CD4-positive, alpha-beta T cell treated with Interleukin-15 for 1 hour (primary cell): ENCODE measurements at regions not wholly inside any gene's neighbourhood (a gene's known extent, or its start where the extent isn't known, plus 50 kb on each side); places are given as distances from the start of the nearest gene placed in this dataset.

Experiments
- DNase-seq: peaks from one replicate; pipeline ENCODE4 v3.0.0-alpha.2; 2020

DNA sequence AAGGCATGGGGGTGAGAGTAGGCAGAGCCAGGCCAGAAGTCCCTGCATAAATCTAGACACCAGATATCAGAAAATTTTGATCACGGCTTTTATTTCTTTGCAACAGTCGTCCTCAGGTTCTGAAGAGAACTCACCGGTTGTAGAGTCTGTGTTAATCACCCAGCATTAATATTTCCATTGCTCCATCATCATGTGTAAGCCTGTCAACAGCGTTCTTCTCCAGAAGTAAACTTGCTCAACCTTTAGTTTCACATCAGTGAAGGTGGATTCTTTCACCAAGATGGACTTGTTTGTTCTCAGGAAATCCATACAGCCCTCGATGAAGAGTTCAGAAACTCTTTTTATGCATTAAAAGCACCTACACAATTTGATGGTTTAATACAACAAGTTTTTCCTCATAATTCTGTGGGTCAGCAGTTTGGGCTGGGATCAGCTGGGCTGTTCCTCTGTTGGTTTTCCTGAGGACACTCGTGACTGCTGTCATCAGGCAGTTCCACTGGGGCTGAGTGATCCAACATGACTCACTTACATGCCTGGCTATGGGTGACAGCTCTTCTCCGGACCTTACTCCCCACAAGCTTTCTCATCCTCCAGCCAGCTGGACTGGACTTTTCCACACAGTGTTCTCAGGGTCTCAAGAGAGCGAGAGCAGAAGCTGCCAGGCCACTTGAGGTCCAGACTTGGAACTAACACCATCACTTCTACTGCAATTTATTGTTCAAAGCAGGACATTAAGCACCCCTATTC, 303.4 kb downstream of the ZNF621 start:
- DNase-seq, result no peak

DNA sequence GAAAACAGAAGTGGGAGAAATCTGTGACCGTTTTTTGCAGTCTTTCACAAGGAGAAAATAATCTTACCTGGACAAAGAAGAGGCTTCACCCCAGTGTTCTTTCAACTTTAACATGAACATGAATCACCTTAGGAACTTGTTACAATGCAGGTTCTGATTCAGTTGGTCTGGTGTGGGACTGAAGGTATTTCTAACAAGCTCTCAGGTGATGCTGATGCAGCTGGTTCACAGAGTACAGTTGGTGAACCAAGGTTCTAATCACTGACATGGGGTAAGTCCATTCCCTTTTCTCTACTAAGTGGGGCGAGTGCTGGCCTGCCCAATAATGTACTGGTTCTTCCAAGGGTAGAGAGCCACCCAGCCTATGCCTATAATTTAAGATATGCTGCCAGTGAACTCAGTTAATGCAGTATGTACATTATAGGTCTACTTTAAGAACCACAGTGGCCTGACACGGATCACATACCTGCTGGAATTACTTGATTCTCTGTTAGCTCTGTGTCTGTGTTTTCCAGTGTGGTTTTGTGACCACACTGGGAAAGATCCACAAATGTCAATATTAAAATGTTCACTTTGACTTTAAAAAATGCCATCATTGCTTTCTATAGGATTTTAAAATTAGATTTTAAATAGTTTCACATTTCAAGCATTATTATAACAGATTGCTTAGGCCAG, 304.1 kb downstream of the ZNF621 start:
- no peak for DNase-seq

DNA sequence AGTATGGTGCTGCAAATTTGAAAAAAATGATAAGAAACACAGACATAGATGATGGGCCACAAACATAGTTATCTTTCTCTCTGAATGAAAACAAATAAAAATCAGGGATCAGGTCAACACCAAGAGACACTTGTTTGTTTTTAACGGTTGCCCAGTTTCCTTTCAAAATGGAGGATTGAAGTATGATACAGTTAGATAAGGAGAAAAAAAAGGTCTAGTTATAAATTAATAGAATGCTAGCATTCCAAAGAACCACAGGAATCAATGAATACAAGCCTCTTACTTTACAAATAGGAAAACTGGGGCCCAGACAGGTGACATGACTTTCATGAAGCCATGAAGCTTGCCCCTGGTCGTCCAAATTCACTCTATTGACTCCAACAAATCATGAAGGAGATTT, 305.1 kb downstream of the ZNF621 start:
- DNase-seq, result no peak

DNA sequence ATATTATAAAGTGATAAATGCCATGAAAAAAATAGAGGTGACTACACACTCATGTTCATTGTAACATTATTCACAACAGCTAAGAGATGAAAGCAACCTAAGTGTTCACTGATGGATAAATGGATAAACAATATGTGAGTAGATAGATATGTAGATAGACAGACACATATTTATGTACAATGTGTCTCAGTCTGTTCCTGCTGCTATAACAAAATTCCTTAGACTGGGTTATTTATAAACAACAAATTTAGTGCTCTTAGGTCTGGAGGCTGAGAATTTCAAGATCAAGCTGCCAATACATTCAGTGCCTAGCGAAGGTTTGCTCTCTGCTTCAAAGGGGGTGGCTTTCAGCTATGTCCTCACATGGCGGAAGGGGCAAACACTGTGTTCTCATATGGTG, 312.5 kb downstream of the ZNF621 start:
- no peak for DNase-seq

- no peak for DNase-seq
These were observed 316.4 kb downstream of the ZNF621 start for GRCh38 chr3:40841131-40841530.

DNA sequence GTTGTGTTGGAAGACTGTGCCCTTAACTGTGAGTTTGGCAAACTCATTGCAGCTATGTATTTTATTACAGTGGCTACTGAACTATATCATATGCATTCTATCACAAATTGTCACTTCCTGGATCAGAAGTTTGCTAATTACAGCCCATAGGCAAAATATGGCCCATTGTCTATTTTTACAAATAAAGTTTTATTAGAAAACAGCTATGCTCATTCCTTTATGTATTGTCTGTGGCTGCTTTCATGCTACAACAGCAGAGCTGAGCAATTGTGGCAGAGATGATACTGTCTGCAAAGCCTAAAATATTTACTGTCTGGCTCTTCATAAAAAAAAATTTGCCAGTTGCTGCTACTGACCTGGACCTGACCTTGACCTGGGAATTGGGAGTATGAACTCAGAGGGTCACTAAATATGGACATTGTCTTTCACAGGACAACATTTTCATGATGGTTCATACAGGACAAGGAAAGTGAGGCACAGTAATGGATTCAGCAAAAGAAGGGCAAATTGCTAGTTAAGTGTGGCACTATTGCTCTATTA, 316.9 kb downstream of the ZNF621 start:
- DNase-seq, result no peak

GRCh38 chr3:40842714-40843113, 318.0 kb downstream of the ZNF621 start:
- no peak for DNase-seq

DNA sequence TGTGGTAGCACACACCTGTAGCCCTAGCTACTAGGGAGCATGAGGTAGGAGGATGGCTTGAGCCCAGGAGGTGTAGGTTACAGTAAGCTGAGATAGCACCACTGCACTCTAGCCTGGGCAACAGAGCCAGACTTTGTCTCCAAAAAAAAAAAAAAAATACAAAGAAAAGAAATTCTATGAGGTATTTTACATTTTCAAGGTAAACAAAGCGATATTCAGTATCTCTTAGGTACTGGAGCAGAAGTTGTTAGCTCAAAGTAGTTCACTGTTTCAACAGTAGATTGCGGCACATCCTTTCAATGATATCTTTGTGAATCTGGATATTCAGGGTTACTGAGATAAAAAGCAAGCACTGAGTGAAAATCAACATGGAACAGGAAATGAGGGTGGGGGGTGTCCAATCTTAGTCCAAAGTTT, 318.5 kb downstream of the ZNF621 start:
- DNase-seq, result no peak

DNA sequence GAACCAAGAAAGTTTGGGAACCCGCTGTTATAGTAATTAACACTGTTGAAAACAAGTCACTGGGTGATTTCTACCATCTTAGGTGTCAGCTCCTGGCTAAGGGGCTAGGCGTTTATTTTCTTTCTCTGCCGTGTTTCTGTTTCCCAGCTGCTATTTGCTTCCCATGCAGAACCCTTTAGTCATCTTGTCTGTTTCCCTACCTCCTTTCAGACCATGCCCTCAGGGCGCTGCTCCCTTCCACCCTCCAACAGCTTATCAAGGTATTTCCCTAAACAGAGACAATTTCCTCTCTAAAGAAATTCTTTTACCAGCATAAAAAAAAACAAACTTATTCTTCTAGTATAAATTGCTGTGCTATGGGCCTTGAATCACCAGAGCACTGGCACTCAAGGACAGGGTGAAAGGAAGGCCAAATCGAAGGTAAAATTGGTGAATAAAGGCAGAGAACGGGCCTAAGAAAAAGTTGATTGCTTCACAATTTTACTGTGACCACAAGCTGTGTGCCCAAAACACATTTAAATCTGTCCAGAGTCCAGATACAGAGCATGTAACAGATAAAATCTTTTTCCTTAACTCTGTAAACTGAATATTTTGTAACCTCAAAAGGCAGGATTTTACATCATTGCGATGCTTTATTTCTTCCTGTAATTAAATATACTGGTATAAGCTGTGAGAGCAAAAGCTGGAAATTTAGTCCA, 319.2 kb downstream of the ZNF621 start:
- no peak for DNase-seq

GRCh38 chr3:40844896-40845295, 320.1 kb downstream of the ZNF621 start:
- no peak for DNase-seq

DNA sequence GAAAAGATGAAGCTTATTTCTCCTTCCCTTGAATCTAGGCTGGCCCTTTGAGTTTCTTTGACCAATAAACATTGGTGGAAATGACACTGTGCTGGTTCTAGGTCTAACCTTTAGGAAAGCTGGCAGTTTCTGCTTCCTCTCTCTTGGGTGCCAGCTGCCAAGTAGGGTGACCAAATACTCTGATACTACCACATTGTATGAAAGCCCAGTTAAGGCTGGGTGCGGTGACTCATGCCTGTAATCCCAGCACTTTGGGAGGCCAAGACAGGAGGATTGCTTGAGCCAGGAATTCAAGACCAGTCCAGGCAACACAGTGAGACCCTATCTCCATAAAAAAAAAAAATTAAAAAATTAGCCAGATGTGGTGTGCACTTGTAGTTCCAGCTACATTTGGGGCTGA, 320.7 kb downstream of the ZNF621 start:
- DNase-seq, result no peak

GRCh38 chr3:40845916-40846315, 321.2 kb downstream of the ZNF621 start:
- DNase-seq, result no peak

DNA sequence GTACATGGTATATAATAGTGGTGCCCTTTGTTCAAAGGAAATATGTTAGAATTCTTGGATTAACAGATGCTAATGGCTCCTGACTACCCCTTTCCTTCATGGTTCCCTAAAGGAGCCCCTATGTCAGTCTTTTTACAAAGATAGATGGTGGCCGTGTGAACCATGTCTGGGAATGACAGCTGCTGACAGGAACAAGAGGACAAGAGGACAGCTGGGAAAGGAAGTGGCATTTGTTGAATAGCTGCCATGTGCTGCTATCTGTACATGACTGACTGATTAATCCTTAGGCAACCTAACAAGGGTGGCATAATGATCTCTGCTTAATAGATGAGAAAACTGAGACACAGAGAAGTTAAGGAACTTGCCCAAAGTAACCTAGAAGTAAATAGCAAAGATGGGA, 321.7 kb downstream of the ZNF621 start:
- DNase-seq, result no peak

DNA sequence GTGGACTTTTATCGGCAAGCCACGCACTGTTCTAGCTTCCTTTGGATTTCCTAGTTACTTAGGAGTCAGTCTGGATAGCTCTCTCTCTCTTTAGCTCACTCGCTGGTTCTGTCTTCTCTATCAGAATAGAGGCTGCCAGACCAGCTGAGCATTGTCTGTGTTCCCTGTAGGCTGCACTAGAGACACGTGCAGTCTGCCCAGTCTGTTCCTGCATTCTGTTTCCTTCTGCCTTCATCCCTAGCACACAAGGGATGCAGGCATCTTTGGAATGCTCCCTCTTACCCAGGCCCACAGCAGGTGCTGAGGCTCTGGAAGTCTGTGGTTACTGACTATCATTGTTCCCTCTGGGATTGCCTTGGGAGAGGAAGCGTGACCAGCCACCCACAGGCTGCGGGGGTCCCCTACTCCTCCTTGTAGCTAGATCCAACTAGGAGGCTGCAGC, 322.8 kb downstream of the ZNF621 start:
- DNase-seq, result no peak

- no peak for DNase-seq
These were observed 323.7 kb downstream of the ZNF621 start for GRCh38 chr3:40848421-40848820.

- DNase-seq, result no peak
These were observed 326.1 kb downstream of the ZNF621 start for GRCh38 chr3:40850861-40851260.

- no peak for DNase-seq
These were observed 327.1 kb downstream of the ZNF621 start for GRCh38 chr3:40851836-40852235.

GRCh38 chr3:40852712-40853111, 328.0 kb downstream of the ZNF621 start:
- DNase-seq, result no peak

- DNase-seq, result no peak
These were observed 328.7 kb downstream of the ZNF621 start for GRCh38 chr3:40853474-40853873.

DNA sequence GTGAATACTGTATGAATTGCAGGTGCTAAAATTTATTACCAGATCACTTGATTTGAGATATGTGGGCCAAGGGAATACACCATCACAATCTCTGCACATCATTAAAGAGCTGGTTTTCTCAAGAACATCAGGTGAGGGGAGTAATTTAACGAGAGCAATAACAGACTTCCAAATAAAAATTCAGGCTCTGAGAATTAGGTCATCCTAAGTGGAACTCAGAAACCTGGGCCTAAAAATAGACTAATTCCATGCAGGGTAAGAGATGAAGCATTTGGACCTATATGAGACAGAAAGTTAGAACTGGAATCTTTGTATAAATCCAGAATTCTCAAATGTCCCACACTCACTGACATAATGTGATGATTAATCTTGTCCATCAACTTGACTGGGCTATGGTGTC, 331.1 kb downstream of the ZNF621 start:
- DNase-seq, result no peak

DNA sequence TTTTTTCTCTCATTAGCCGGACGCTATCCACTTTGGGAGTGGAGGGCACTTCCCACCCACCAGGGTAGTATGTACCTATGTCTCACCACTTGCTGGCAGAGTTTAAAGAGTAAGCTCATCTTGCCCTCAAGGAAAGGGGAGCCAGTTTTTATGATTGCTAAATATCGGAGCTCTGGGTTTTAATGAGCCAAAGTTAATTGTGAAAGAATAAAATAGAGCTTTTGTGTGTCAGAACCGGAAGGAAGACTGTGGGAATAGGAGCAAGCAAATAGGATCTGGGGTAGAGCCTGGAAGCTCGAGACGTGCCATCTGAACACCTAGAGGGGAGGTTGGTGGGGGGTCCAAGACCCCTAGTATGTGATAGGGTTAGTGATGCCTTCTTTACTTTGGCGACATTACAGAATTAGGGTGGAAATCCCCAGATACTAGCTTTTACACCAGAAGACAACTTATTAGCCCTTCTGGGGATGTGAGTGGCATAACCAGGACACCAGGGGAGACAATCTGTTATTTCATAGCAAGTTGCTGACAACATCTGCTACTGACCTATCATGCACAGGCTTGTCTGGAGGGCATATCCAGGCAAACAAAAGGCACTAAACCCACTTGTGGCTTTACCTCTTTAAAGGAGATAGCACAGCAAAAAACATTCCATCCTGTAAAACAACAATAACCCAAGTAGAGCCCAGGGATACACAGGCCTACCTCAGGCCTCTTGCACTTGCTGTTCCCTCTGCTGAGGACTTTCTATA, 333.8 kb downstream of the ZNF621 start:
- DNase-seq, result no peak

DNA sequence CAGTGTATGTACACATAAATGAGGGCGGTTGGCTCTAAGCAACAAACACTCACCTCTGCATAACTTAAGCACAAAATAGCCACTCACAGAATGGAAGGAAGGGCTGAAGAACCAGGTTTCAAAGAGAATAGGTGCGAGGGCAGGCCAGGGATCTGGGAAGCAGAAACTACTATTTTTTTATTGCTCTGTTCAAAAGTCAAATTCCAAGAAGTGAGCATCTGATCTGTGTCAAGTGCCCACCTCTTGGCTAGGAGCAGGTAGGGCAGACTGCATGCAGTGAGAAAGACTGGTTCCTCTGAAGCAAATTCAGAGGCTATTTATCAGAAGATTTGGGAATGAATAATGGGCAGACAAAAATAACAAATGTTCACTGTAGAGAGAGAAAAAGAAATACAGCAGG, 336.4 kb upstream of the CTNNB1 start:
- no peak for DNase-seq
